ENCODE measurements at regions not wholly inside any gene's neighbourhood (a gene's known extent, or its start where the extent isn't known, plus 50 kb on each side); places are given as distances from the start of the nearest gene placed in this dataset.

DNA sequence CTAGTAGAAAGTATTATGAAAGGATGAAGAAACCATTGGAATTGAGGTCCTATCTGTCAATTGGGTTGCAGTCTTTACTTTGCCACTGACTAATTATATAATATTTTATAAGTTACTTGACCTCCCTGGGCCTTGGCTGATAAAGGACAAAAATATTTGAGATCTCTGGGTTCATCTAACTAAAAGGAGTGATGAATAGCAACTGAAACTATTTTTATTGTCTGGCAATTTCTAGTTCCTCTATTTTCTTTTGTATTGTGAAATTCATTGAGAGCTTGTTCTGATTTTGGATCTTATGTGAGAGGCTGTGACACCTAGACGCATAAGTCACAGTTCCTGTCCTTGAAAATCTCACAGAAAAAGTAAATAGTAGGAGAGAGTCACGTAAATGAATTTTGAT lies 415.7 kb upstream of the ATP2B1 start:
- Histone ChIP-seq H3K9me2 (ENCODE audit: insufficient read depth, low read length) (no peaks in the 10 kb centered on the region), H3K9me3 (ENCODE audit: low read length) (no peaks in the 10 kb centered on the region), H3F3A (ENCODE audit: insufficient read depth, low read length, poor library complexity, severe bottlenecking) (no peaks in the 10 kb centered on the region), H3K4me3 (ENCODE audit: low read length) (no peak overlapping the region), H3K27me3 (ENCODE audit: insufficient read depth, low read depth, low read length) (no peaks in the 10 kb centered on the region), H3K79me2 (replicated peaks; ENCODE audit: insufficient read depth, low read length) (no peaks in the 10 kb centered on the region), H3K27ac (ENCODE audit: low read length) (no peak overlapping the region), H4K20me1 (ENCODE audit: insufficient read depth) (no peaks in the 10 kb centered on the region), H3K4me2 (ENCODE audit: low read length) (no peak overlapping the region), H3K36me3 (ENCODE audit: insufficient read depth, low read length) (no peaks in the 10 kb centered on the region), H2AFZ (ENCODE audit: low read depth, low read length) (no peak overlapping the region), H3K9ac (ENCODE audit: low read length) (no peak overlapping the region)
- TF ChIP-seq TAF1 (IDR thresholded peaks at IDR 0.05; ENCODE audit: low read depth) (no peak), RAD21 (conservative IDR thresholded peaks at IDR 0.05) (no peak), EZH2 (IDR thresholded peaks at IDR 0.05; ENCODE audit: borderline replicate concordance, insufficient read depth, low read length, poor library complexity, severe bottlenecking) (no peak), MXI1 (conservative IDR thresholded peaks at IDR 0.05; ENCODE audit: poor library complexity, severe bottlenecking) (no peak), EP300 (conservative IDR thresholded peaks at IDR 0.05; ENCODE audit: poor library complexity, severe bottlenecking) (no peak), SMC3 (conservative IDR thresholded peaks at IDR 0.05; ENCODE audit: poor library complexity) (no peak), POLR2AphosphoS5 (IDR thresholded peaks at IDR 0.05) (no peak)
- TF ChIP-seq, protein P1, sequence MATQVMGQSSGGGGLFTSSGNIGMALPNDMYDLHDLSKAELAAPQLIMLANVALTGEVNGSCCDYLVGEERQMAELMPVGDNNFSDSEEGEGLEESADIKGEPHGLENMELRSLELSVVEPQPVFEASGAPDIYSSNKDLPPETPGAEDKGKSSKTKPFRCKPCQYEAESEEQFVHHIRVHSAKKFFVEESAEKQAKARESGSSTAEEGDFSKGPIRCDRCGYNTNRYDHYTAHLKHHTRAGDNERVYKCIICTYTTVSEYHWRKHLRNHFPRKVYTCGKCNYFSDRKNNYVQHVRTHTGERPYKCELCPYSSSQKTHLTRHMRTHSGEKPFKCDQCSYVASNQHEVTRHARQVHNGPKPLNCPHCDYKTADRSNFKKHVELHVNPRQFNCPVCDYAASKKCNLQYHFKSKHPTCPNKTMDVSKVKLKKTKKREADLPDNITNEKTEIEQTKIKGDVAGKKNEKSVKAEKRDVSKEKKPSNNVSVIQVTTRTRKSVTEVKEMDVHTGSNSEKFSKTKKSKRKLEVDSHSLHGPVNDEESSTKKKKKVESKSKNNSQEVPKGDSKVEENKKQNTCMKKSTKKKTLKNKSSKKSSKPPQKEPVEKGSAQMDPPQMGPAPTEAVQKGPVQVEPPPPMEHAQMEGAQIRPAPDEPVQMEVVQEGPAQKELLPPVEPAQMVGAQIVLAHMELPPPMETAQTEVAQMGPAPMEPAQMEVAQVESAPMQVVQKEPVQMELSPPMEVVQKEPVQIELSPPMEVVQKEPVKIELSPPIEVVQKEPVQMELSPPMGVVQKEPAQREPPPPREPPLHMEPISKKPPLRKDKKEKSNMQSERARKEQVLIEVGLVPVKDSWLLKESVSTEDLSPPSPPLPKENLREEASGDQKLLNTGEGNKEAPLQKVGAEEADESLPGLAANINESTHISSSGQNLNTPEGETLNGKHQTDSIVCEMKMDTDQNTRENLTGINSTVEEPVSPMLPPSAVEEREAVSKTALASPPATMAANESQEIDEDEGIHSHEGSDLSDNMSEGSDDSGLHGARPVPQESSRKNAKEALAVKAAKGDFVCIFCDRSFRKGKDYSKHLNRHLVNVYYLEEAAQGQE (IDR thresholded peaks at IDR 0.05; ENCODE audit: borderline replicate concordance), result no peak
- TF ChIP-seq, protein P2, sequence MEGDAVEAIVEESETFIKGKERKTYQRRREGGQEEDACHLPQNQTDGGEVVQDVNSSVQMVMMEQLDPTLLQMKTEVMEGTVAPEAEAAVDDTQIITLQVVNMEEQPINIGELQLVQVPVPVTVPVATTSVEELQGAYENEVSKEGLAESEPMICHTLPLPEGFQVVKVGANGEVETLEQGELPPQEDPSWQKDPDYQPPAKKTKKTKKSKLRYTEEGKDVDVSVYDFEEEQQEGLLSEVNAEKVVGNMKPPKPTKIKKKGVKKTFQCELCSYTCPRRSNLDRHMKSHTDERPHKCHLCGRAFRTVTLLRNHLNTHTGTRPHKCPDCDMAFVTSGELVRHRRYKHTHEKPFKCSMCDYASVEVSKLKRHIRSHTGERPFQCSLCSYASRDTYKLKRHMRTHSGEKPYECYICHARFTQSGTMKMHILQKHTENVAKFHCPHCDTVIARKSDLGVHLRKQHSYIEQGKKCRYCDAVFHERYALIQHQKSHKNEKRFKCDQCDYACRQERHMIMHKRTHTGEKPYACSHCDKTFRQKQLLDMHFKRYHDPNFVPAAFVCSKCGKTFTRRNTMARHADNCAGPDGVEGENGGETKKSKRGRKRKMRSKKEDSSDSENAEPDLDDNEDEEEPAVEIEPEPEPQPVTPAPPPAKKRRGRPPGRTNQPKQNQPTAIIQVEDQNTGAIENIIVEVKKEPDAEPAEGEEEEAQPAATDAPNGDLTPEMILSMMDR (IDR thresholded peaks at IDR 0.05; ENCODE audit: poor library complexity, severe bottlenecking), result no peak

DNA sequence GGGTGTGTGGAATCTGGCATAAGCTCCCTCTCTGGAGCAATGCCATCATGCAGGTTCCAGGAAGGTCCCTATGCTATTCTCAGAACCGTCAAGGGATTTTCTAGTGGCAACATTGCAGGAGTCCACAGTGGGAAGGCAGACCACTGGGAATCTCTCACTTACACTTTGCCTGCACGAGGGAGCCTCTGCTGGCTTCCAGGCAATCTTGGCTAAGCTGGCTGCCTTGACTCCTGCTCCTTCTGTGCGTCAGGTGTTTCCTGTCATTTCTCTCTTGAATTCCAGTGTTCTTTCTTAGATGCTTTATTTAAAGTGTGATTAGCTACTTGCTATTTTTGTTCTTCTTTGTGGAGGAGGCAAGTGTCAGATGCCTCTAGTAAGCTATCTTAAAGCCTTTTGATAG lies 414.0 kb upstream of the ATP2B1 start:
- no peak overlapping the region for H3K4me2 ChIP-seq (ENCODE audit: low read length)
- TF ChIP-seq SMC3 (conservative IDR thresholded peaks at IDR 0.05; ENCODE audit: poor library complexity) (no peak), MXI1 (conservative IDR thresholded peaks at IDR 0.05; ENCODE audit: poor library complexity, severe bottlenecking) (no peak), TAF1 (IDR thresholded peaks at IDR 0.05; ENCODE audit: low read depth) (no peak), POLR2AphosphoS5 (IDR thresholded peaks at IDR 0.05) (no peak), RAD21 (conservative IDR thresholded peaks at IDR 0.05) (no peak), EZH2 (IDR thresholded peaks at IDR 0.05; ENCODE audit: borderline replicate concordance, insufficient read depth, low read length, poor library complexity, severe bottlenecking) (no peak), EP300 (conservative IDR thresholded peaks at IDR 0.05; ENCODE audit: poor library complexity, severe bottlenecking) (no peak)
- TF ChIP-seq, protein P1 (IDR thresholded peaks at IDR 0.05; ENCODE audit: borderline replicate concordance), result no peak
- TF ChIP-seq, protein P2 (IDR thresholded peaks at IDR 0.05; ENCODE audit: poor library complexity, severe bottlenecking), result no peak
- H3K9me3 ChIP-seq (ENCODE audit: low read length), result no peaks in the 10 kb centered on the region
- no peaks in the 10 kb centered on the region for H3K27me3 ChIP-seq (ENCODE audit: insufficient read depth, low read depth, low read length)
- no peak overlapping the region for H3K27ac ChIP-seq (ENCODE audit: low read length)
- no peaks in the 10 kb centered on the region for H3K9me2 ChIP-seq (ENCODE audit: insufficient read depth, low read length)
- H3K79me2 ChIP-seq (replicated peaks; ENCODE audit: insufficient read depth, low read length), result no peaks in the 10 kb centered on the region
- no peaks in the 10 kb centered on the region for H3F3A ChIP-seq (ENCODE audit: insufficient read depth, low read length, poor library complexity, severe bottlenecking)
- H2AFZ ChIP-seq (ENCODE audit: low read depth, low read length), result no peak overlapping the region
- no peak overlapping the region for H3K9ac ChIP-seq (ENCODE audit: low read length)
- H3K36me3 ChIP-seq (ENCODE audit: insufficient read depth, low read length), result no peaks in the 10 kb centered on the region
- H4K20me1 ChIP-seq (ENCODE audit: insufficient read depth), result no peaks in the 10 kb centered on the region
- H3K4me3 ChIP-seq (ENCODE audit: low read length), result no peak overlapping the region

Measured in neural cell (in vitro differentiated cells).